GM18909 (cell line): ENCODE measurements at regions not wholly inside any gene's neighbourhood (a gene's known extent, or its start where the extent isn't known, plus 50 kb on each side); places are given as distances from the start of the nearest gene placed in this dataset.
"Not testable (repeated sequence)": the region's sequence is repeated elsewhere in the genome, so short reads cannot be mapped to it uniquely, and the experiment has no call there.

Experiments
- ATAC-seq: cut with Tn5 transposase; IDR thresholded peaks from one replicate; pipeline ENCODE4 v1.9.1; 2021; ENCODE audit warnings: mild to moderate bottlenecking; ENCODE audit not compliant: unreplicated experiment, poor library complexity

GRCh38 chr6:140174524-140174923 is 800.1 kb upstream of the CITED2 start:
- no peak for ATAC-seq

GRCh38 chr6:140168365-140168764 is 793.9 kb upstream of the CITED2 start:
- ATAC-seq = no peak

- ATAC-seq = no peak
These were observed 786.5 kb upstream of the CITED2 start for GRCh38 chr6:140160909-140161308.

- ATAC-seq = no peak
These were observed 786.0 kb upstream of the CITED2 start for GRCh38 chr6:140160494-140160893.

- ATAC-seq = no peak
These were observed 781.7 kb upstream of the CITED2 start for GRCh38 chr6:140156131-140156530.

GRCh38 chr6:140155451-140156126 is 781.1 kb upstream of the CITED2 start:
- ATAC-seq = no peak

- ATAC-seq = no peak
These were observed 779.3 kb upstream of the CITED2 start for GRCh38 chr6:140153703-140154102.

- not testable (repeated sequence) for ATAC-seq
These were observed 773.7 kb upstream of the CITED2 start for GRCh38 chr6:140147825-140148814.

GRCh38 chr6:140140891-140141290 is 766.4 kb upstream of the CITED2 start:
- ATAC-seq = no peak

- no peak for ATAC-seq
These were observed 764.0 kb upstream of the CITED2 start for GRCh38 chr6:140138311-140139010.

- ATAC-seq = no peak
These were observed 759.8 kb upstream of the CITED2 start for GRCh38 chr6:140134224-140134623.

- ATAC-seq = no peak
These were observed 755.6 kb upstream of the CITED2 start for GRCh38 chr6:140130074-140130473.

- no peak for ATAC-seq
These were observed 750.0 kb upstream of the CITED2 start for GRCh38 chr6:140124498-140124897.

- no peak for ATAC-seq
These were observed 733.7 kb upstream of the CITED2 start for GRCh38 chr6:140108167-140108566.

GRCh38 chr6:140107216-140107615 is 732.8 kb upstream of the CITED2 start:
- ATAC-seq = no peak

- no peak for ATAC-seq
These were observed 731.4 kb upstream of the CITED2 start for GRCh38 chr6:140105857-140106256.

GRCh38 chr6:140105241-140105640 is 730.8 kb upstream of the CITED2 start:
- ATAC-seq = no peak

GRCh38 chr6:140101818-140102217 is 727.4 kb upstream of the CITED2 start:
- no peak for ATAC-seq

GRCh38 chr6:140101367-140101766 is 726.9 kb upstream of the CITED2 start:
- no peak for ATAC-seq

- ATAC-seq = no peak
These were observed 721.1 kb upstream of the CITED2 start for GRCh38 chr6:140095532-140095931.

- no peak for ATAC-seq
These were observed 717.4 kb upstream of the CITED2 start for GRCh38 chr6:140091895-140092294.
